ENCODE measurements at regions not wholly inside any gene's neighbourhood (a gene's known extent, or its start where the extent isn't known, plus 50 kb on each side); places are given as distances from the start of the nearest gene placed in this dataset.

GRCh38 chr4:64682481-64682880, 273.2 kb upstream of the TECRL start:
- ChIA-PET RAD21 (ENCODE audit: low non-redundant PET in 1 of 2, low total read pairs in 2 of 2, uncharacterized antibody in 2 of 2, unreplicated experiment in 2 of 2) (no interaction called here), CTCF (no interaction called here), POLR2A (no interaction called here)
- intact Hi-C loops (cut with micrococcal nuclease), result no loop called here
- H3K27me3 ChIP-seq (ENCODE audit: insufficient read depth, low read length), result no peaks in the 10 kb centered on the region
- H3K9me3 ChIP-seq (ENCODE audit: control insufficient read depth in 1 of 2, insufficient read depth in 1 of 2, low read depth in 1 of 2, low read length in 2 of 2), result no peaks in the 10 kb centered on the region; a peak in 2 of 4 replicates
- H3K4me2 ChIP-seq (ENCODE audit: low read length), result no peak overlapping the region
- H3K4me1 ChIP-seq (ENCODE audit: control insufficient read depth in 1 of 2, insufficient read depth in 2 of 2, low read length in 2 of 2), result no peaks in the 10 kb centered on the region
- no peak overlapping the region for H2AFZ ChIP-seq (ENCODE audit: low read depth, low read length, poor library complexity, severe bottlenecking)
- H3K79me2 ChIP-seq (ENCODE audit: insufficient read depth, low read length), result no peaks in the 10 kb centered on the region
- no TSS peak for BruUV-seq (replicated peaks)
- no peak overlapping the region for H3K4me3 ChIP-seq (replicated peaks in 1 of 2; ENCODE audit: low read depth in 1 of 2, low read length in 2 of 2)
- TF ChIP-seq EGR1 (IDR thresholded peaks at IDR 0.05; ENCODE audit: low read depth), result no peak
- TF ChIP-seq RAD21 (IDR thresholded peaks at IDR 0.05; ENCODE audit: low read depth), result no peak
- TF ChIP-seq CTCF (IDR thresholded peaks at IDR 0.05 in 2 of 3, conservative IDR thresholded peaks at IDR 0.05 in 1 of 3; ENCODE audit: borderline replicate concordance in 1 of 3, insufficient read depth in 1 of 3, low read depth in 2 of 3, low read length in 2 of 3), result no peak
- no peak for TF ChIP-seq ZNF274 (IDR thresholded peaks at IDR 0.05; ENCODE audit: low read depth, low read length)
- TF ChIP-seq JUND (IDR thresholded peaks at IDR 0.05), result no peak
- no peak for TF ChIP-seq YY1 (IDR thresholded peaks at IDR 0.05; ENCODE audit: extremely low read depth, insufficient replicate concordance, low read depth, low read length)
- no peak for TF ChIP-seq TCF7L2 (IDR thresholded peaks at IDR 0.05; ENCODE audit: borderline replicate concordance, extremely low read depth, insufficient read depth, insufficient read length)
- no peak for TF ChIP-seq ZFX (IDR thresholded peaks at IDR 0.05)
- TF ChIP-seq POLR2A (IDR thresholded peaks at IDR 0.05; ENCODE audit: borderline replicate concordance, extremely low read depth, insufficient read depth, insufficient read length), result no peak
- no peak for TF ChIP-seq SRF (IDR thresholded peaks at IDR 0.05; ENCODE audit: low read depth)
- TF ChIP-seq CBX3 (IDR thresholded peaks at IDR 0.05; ENCODE audit: low read depth), result no peak
- TF ChIP-seq ZBTB33 (IDR thresholded peaks at IDR 0.05; ENCODE audit: extremely low read depth, insufficient replicate concordance, low read length), result no peak
- TF ChIP-seq ATF3 (IDR thresholded peaks at IDR 0.05), result no peak
- TF ChIP-seq EZH2phosphoT487 (IDR thresholded peaks at IDR 0.05; ENCODE audit: borderline replicate concordance), result no peak
- TF ChIP-seq SP1 (IDR thresholded peaks at IDR 0.05; ENCODE audit: low read depth), result no peak
- no peak for TF ChIP-seq POLR2AphosphoS5 (IDR thresholded peaks at IDR 0.05; ENCODE audit: low read depth, low read length)
- no peak for TF ChIP-seq CEBPB (IDR thresholded peaks at IDR 0.05; ENCODE audit: low read depth)
- no peak for TF ChIP-seq REST (IDR thresholded peaks at IDR 0.05; ENCODE audit: low read depth)
- H4K20me1 ChIP-seq (ENCODE audit: insufficient read depth), result no peaks in the 10 kb centered on the region
- no peak overlapping the region for H3K27ac ChIP-seq (ENCODE audit: low read depth, low read length)
- no peak for DNase-seq (ENCODE audit: low read depth, low spot score)
- no peak overlapping the region for H3K9ac ChIP-seq (ENCODE audit: low read length)
- no peaks in the 10 kb centered on the region for H3K9me2 ChIP-seq (ENCODE audit: insufficient read depth)
- no peaks in the 10 kb centered on the region for H3K36me3 ChIP-seq (ENCODE audit: control insufficient read depth in 1 of 2, insufficient read depth in 2 of 2, low read length in 2 of 2)
- no peak for ATAC-seq

Measured in HCT116 (cell line).